HepG2 (cell line): ENCODE measurements at regions not wholly inside any gene's neighbourhood (a gene's known extent, or its start where the extent isn't known, plus 50 kb on each side); places are given as distances from the start of the nearest gene placed in this dataset.

Source experiments
- ATAC-seq: fragments of 200-7000 bp; cut with Tn5 transposase; 3 replicates; pipeline ENCODE4 v1.9.1; 2020; ENCODE audit warnings: mild to moderate bottlenecking, moderate library complexity
- BruUV-seq: library from RNA; stranded (reverse); fragments of 400-500 nt; replicated peaks from 2 replicates; lab custom pipeline; 2021; lab: Mats Ljungman, UMichigan
- CTCF ChIA-PET: fragments of 300-600 bp; formaldehyde crosslinking; extraction: SDS; loops from one replicate; lab custom pipeline; 2021; ENCODE audit warnings: low total read pairs, inconsistent platforms, low intra/inter-chr PET ratio; lab: Yijun Ruan, JAX
- POLR2A ChIA-PET: fragments of 350-600 bp; sonication (Branson Sonifier 250); formaldehyde crosslinking; loops from one replicate; lab custom pipeline; 2020; ENCODE audit warnings: antibody characterized with exemption, inconsistent platforms; lab: Yijun Ruan, JAX
- DNase-seq: peaks from one replicate; pipeline ENCODE4 v3.0.0-alpha.2; 2015; ENCODE audit warnings: low spot score
- FAIRE-seq: peaks from 3 replicates; lab custom pipeline; 2011; peaks lifted over from hg19 to GRCh38; lab: Jason Lieb, UNC
- H2AFZ ChIP-seq: one replicate; pipeline ENCODE4 v1.6.1; 2011; ENCODE audit warnings: low read length, inconsistent platforms
- H3K27ac ChIP-seq: fragments of 300-600 bp; 3 replicates; pipeline ENCODE4 v1.8.0; 2011; ENCODE audit warnings: mixed run types, mild to moderate bottlenecking, mixed read lengths, low read length, inconsistent platforms; ENCODE audit not compliant: insufficient read depth; ENCODE audit errors: extremely low read length
- H3K27me3 ChIP-seq, 2 experiments: fragments of 200-600 bp in 1 of 2; 2 replicates in 1 of 2; 3 replicates in 1 of 2; pipeline versions ENCODE4 v1.6.0 to v1.8.0; 2011; ENCODE audit warnings: low read length in 2 of 2, mild to moderate bottlenecking in 2 of 2, moderate library complexity in 2 of 2, inconsistent platforms in 1 of 2; ENCODE audit not compliant: insufficient read depth in 2 of 2, control insufficient read depth in 1 of 2
- H3K36me3 ChIP-seq, 2 experiments: fragments of 200-600 bp in 1 of 2; replicated peaks in 1 of 2; 2 replicates in 1 of 2; 3 replicates in 1 of 2; pipeline versions ENCODE4 v1.5.1 to v1.8.0; 2011; ENCODE audit warnings: low read length in 2 of 2, inconsistent platforms in 1 of 2; ENCODE audit not compliant: insufficient read depth in 2 of 2, control insufficient read depth in 1 of 2
- H3K4me1 ChIP-seq: 2 replicates; pipeline ENCODE4 v1.5.1; 2012; ENCODE audit warnings: low read length, inconsistent platforms; ENCODE audit not compliant: insufficient read depth
- H3K4me2 ChIP-seq: 2 replicates; pipeline ENCODE4 v1.6.0; 2011; ENCODE audit warnings: low read depth, low read length, inconsistent platforms
- H3K4me3 ChIP-seq, 3 experiments: fragments of 200-600 bp in 1 of 3; sonication (generic), shearing (Covaris generic) in 1 of 3; replicated peaks in 1 of 3; 2 replicates each; pipeline ENCODE4 v1.5.1; 2011 to 2016; ENCODE audit warnings: low read length in 3 of 3, inconsistent platforms in 2 of 3, low read depth in 2 of 3, mild to moderate bottlenecking in 2 of 3, control low read depth in 1 of 3, mixed read lengths in 1 of 3; ENCODE audit not compliant: insufficient read depth in 1 of 3
- H3K79me2 ChIP-seq: one replicate; pipeline ENCODE4 v1.6.1; 2011; ENCODE audit warnings: low read length, inconsistent platforms; ENCODE audit not compliant: insufficient read depth
- H3K9ac ChIP-seq: 2 replicates; pipeline ENCODE4 v1.6.0; 2011; ENCODE audit warnings: mild to moderate bottlenecking, low read depth, low read length, inconsistent platforms; ENCODE audit not compliant: insufficient read depth
- H3K9me3 ChIP-seq: 2 replicates; pipeline ENCODE4 v1.5.1; 2012; ENCODE audit warnings: mild to moderate bottlenecking, low read length
- H4K20me1 ChIP-seq: 2 replicates; pipeline ENCODE4 v1.6.0; 2011; ENCODE audit warnings: inconsistent platforms, mild to moderate bottlenecking, low read length, moderate library complexity; ENCODE audit not compliant: insufficient read depth
- KDM2A ChIP-seq: sonication (generic); formaldehyde crosslinking; IDR thresholded peaks from 2 replicates; pipeline ENCODE4 v1.4.0; 2020; ENCODE audit warnings: low read depth, missing genetic modification reagents, borderline replicate concordance
- NCOA1 ChIP-seq: sonication (generic); formaldehyde crosslinking; IDR thresholded peaks from 2 replicates; pipeline ENCODE4 v1.9.0; 2021; ENCODE audit warnings: missing genetic modification reagents
- NFIB ChIP-seq: sonication (generic); formaldehyde crosslinking; IDR thresholded peaks from 2 replicates; pipeline ENCODE4 v1.9.0; 2021; ENCODE audit warnings: missing genetic modification reagents, mild to moderate bottlenecking, borderline replicate concordance
- NR3C1 ChIP-seq: sonication (generic); formaldehyde crosslinking; IDR thresholded peaks from 2 replicates; pipeline ENCODE4 v1.4.0; 2020; ENCODE audit warnings: missing genetic modification reagents
- PHB2 ChIP-seq: fragments of 450-650 bp; IDR thresholded peaks from 2 replicates; pipeline ENCODE4 v1.6.1; 2018; ENCODE audit not compliant: partially characterized antibody
- SMARCE1 ChIP-seq: fragments of 450-650 bp; IDR thresholded peaks from 2 replicates; pipeline ENCODE4 v1.6.1; 2017; ENCODE audit warnings: borderline replicate concordance
- SP4 ChIP-seq: sonication (generic); formaldehyde crosslinking; IDR thresholded peaks from 2 replicates; pipeline ENCODE4 v1.8.1; 2023; ENCODE audit warnings: mild to moderate bottlenecking, missing genetic modification reagents
- ZNF33A ChIP-seq: sonication (generic); formaldehyde crosslinking; IDR thresholded peaks from 2 replicates; pipeline ENCODE4 v1.5.1; 2020; ENCODE audit warnings: missing genetic modification reagents, mild to moderate bottlenecking, moderate library complexity, borderline replicate concordance
- ZNF44 ChIP-seq: sonication (generic); formaldehyde crosslinking; IDR thresholded peaks from 2 replicates; pipeline ENCODE4 v1.5.1; 2020; ENCODE audit warnings: mild to moderate bottlenecking, missing genetic modification reagents
- ZNF446 ChIP-seq: sonication (generic); formaldehyde crosslinking; IDR thresholded peaks from 2 replicates; pipeline ENCODE4 v1.5.0; 2020; ENCODE audit warnings: mild to moderate bottlenecking, missing genetic modification reagents
- WGBS: methylation state at CpG from one replicate; pipeline ENCODE4 v1.1.6; 2017; ENCODE audit warnings: low lambda C conversion rate; 5-methylcytosine and 5-hydroxymethylcytosine counted together
- in situ Hi-C: cut with HindIII; loops from 2 replicates; pipeline ENCODE4 v1.10.0; 2017; ENCODE audit warnings: low pct_unique_long_range_greater_than_20kb; ENCODE audit not compliant: extremely low pct_ligation_motif_present
- intact Hi-C: fragments of 100-400 bp; cut with micrococcal nuclease; formaldehyde crosslinking; loops from one replicate; pipeline ENCODE4 v1.10.0; 2022; ENCODE audit not compliant: unreplicated experiment
- TF ChIP-seq, protein P1 (sequence below): sonication (generic); formaldehyde crosslinking; IDR thresholded peaks from 2 replicates; pipeline ENCODE4 v1.4.0; 2020; ENCODE audit warnings: low read depth, missing genetic modification reagents
- TF ChIP-seq, protein P2 (sequence below): sonication (generic); formaldehyde crosslinking; IDR thresholded peaks from 2 replicates; pipeline ENCODE4 v1.8.1; 2023; ENCODE audit warnings: mild to moderate bottlenecking, inconsistent platforms, moderate library complexity, missing genetic modification reagents, borderline replicate concordance

DNA sequence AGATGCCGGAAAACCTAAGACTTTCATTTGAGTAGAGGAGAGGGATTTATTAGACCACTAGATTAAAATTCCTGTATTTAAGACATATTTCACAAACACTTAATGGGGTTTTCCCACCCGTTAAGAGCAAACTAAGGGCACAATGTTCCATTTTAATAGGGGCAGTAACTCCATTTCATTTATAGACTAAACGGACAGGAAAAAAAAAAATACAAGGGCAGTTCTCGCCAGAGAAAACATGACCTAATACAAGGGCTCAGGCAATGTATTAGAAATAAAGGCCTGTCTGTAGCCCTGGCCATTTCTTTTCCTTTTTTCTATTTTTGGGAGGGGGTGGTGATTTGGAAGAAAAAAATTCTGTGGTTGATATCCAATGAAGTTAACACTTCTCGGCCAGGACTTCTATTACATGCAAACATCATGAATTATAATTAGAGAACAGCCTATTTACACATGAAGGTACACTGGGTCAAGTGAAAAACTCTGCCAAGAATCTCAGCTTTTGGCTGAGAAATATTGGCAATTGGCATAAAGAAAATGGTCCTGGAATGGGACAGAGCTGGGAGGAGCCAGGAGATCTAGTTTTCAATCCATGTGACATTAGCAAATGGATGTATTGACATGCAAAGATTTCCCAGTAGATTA is 641.1 kb upstream of the TBX3 start:
- Histone ChIP-seq H3K9me3 (no peaks in the 10 kb centered on the region), H3K4me1 (no peaks in the 10 kb centered on the region), H3K9ac (no peak overlapping the region), H4K20me1 (no peaks in the 10 kb centered on the region), H3K4me2 (no peak overlapping the region), H2AFZ (no peak overlapping the region), H3K4me3 (no peak overlapping the region), H3K27ac (no peak overlapping the region), H3K79me2 (no peaks in the 10 kb centered on the region), H3K36me3 (no peaks in the 10 kb centered on the region), H3K27me3 (peaks cover 0 to 4% of the 10 kb centered on the region in 2 experiments; a peak in 1 of 5 replicates)
- in situ Hi-C loops: no loop called here
- no peak for TF ChIP-seq PHB2
- TF ChIP-seq NFIB (CRISPR knock-in tag): no peak
- TF ChIP-seq NCOA1 (CRISPR knock-in tag): no peak
- TF ChIP-seq, protein P1, sequence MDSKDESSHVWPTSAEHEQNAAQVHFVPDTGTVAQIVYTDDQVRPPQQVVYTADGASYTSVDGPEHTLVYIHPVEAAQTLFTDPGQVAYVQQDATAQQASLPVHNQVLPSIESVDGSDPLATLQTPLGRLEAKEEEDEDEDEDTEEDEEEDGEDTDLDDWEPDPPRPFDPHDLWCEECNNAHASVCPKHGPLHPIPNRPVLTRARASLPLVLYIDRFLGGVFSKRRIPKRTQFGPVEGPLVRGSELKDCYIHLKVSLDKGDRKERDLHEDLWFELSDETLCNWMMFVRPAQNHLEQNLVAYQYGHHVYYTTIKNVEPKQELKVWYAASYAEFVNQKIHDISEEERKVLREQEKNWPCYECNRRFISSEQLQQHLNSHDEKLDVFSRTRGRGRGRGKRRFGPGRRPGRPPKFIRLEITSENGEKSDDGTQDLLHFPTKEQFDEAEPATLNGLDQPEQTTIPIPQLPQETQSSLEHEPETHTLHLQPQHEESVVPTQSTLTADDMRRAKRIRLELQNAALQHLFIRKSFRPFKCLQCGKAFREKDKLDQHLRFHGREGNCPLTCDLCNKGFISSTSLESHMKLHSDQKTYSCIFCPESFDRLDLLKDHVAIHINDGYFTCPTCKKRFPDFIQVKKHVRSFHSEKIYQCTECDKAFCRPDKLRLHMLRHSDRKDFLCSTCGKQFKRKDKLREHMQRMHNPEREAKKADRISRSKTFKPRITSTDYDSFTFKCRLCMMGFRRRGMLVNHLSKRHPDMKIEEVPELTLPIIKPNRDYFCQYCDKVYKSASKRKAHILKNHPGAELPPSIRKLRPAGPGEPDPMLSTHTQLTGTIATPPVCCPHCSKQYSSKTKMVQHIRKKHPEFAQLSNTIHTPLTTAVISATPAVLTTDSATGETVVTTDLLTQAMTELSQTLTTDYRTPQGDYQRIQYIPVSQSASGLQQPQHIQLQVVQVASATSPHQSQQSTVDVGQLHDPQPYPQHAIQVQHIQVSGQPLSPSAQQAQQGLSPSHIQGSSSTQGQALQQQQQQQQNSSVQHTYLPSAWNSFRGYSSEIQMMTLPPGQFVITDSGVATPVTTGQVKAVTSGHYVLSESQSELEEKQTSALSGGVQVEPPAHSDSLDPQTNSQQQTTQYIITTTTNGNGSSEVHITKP: no peak
- TF ChIP-seq ZNF446 (CRISPR knock-in tag): no peak
- TF ChIP-seq, protein P2, sequence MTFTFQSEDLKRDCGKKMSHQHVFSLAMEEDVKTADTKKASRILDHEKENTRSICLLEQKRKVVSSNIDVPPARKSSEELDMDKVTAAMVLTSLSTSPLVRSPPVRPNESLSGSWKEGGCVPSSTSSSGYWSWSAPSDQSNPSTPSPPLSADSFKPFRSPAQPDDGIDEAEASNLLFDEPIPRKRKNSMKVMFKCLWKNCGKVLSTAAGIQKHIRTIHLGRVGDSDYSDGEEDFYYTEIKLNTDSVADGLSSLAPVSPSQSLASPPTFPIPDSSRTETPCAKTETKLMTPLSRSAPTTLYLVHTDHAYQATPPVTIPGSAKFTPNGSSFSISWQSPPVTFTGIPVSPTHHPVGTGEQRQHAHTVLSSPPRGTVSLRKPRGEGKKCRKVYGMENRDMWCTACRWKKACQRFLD (CRISPR knock-in tag): no peak
- no peak for TF ChIP-seq SP4 (CRISPR knock-in tag)
- no peak for TF ChIP-seq ZNF44
- TF ChIP-seq SMARCE1: no peak
- TF ChIP-seq NR3C1 (CRISPR knock-in tag): no peak
- TF ChIP-seq KDM2A: no peak
- TF ChIP-seq ZNF33A (CRISPR knock-in tag): no peak
- ChIA-PET CTCF (no interaction called here), POLR2A (no interaction called here)
- FAIRE-seq (no peak), ATAC-seq (no peak), DNase-seq (no peak)
- intact Hi-C loops: no loop called here
- WGBS: 33% methylated on average over 5 of the region's 5 CpGs
- BruUV-seq: no TSS peak
